DND-41 (cell line): ENCODE measurements at regions not wholly inside any gene's neighbourhood (a gene's known extent, or its start where the extent isn't known, plus 50 kb on each side); places are given as distances from the start of the nearest gene placed in this dataset.

ENCODE experiments used
- ATAC-seq: fragments of 200-7000 bp; cut with Tn5 transposase; 3 replicates; pipeline ENCODE4 v1.9.1; 2021; ENCODE audit warnings: low read depth; ENCODE audit not compliant: insufficient read depth
- DNase-seq: peaks from one replicate; pipeline ENCODE4 v3.0.0-alpha.2; 2020
- H2AFZ ChIP-seq: 2 replicates; pipeline ENCODE4 v1.6.0; 2012; ENCODE audit warnings: low read depth, low read length
- H3K27ac ChIP-seq: 2 replicates; pipeline ENCODE4 v1.5.1; 2012; ENCODE audit warnings: low read length, inconsistent platforms
- H3K27me3 ChIP-seq: fragments of 200-600 bp; sonication (generic); 2 replicates; pipeline ENCODE4 v1.6.0; 2012; ENCODE audit warnings: low read length, mild to moderate bottlenecking, inconsistent platforms; ENCODE audit not compliant: insufficient read depth, poor library complexity
- H3K36me3 ChIP-seq: 2 replicates; pipeline ENCODE4 v1.5.1; 2012; ENCODE audit warnings: low read length, inconsistent platforms; ENCODE audit not compliant: insufficient read depth
- H3K4me1 ChIP-seq: 2 replicates; pipeline ENCODE4 v1.5.1; 2012; ENCODE audit warnings: mild to moderate bottlenecking, low read length; ENCODE audit not compliant: insufficient read depth
- H3K4me2 ChIP-seq: 2 replicates; pipeline ENCODE4 v1.6.0; 2012; ENCODE audit warnings: mild to moderate bottlenecking, moderate library complexity, low read length, inconsistent platforms; ENCODE audit not compliant: insufficient read depth
- H3K4me3 ChIP-seq, 2 experiments: fragments of 200-600 bp in 1 of 2; shearing (Covaris generic) in 1 of 2; 2 replicates each; pipeline ENCODE4 v1.5.1; 2012 to 2016; ENCODE audit warnings: inconsistent platforms in 2 of 2, low read length in 2 of 2, mild to moderate bottlenecking in 2 of 2, low read depth in 1 of 2, moderate library complexity in 1 of 2
- H3K79me2 ChIP-seq: 2 replicates; pipeline ENCODE4 v1.6.0; 2012; ENCODE audit warnings: low read length, inconsistent platforms; ENCODE audit not compliant: insufficient read depth
- H3K9ac ChIP-seq: 2 replicates; pipeline ENCODE4 v1.6.0; 2012; ENCODE audit warnings: low read depth, mild to moderate bottlenecking, inconsistent platforms, low read length, moderate library complexity
- H3K9me3 ChIP-seq: 2 replicates; pipeline ENCODE4 v1.5.1; 2012; ENCODE audit warnings: low read length, moderate library complexity, mild to moderate bottlenecking, inconsistent platforms; ENCODE audit not compliant: insufficient read depth, severe bottlenecking
- H4K20me1 ChIP-seq: 2 replicates; pipeline ENCODE4 v1.6.0; 2012; ENCODE audit warnings: low read length; ENCODE audit not compliant: insufficient read depth
- CTCF ChIP-seq: IDR thresholded peaks from 2 replicates; pipeline ENCODE4 v1.5.1; 2012; ENCODE audit warnings: borderline replicate concordance, low read length, moderate library complexity, mild to moderate bottlenecking; ENCODE audit not compliant: poor library complexity, severe bottlenecking; ENCODE audit errors: extremely low read depth
- EZH2 ChIP-seq: IDR thresholded peaks from 3 replicates; pipeline ENCODE4 v1.6.1; 2012; ENCODE audit warnings: borderline replicate concordance, low read depth, mild to moderate bottlenecking, moderate library complexity, low read length, inconsistent platforms; ENCODE audit not compliant: severe bottlenecking

GRCh38 chr22:48511781-48512327, 1315.8 kb downstream of the BRD1 start:
- Histone ChIP-seq H3K9ac (no peak overlapping the region), H3K4me2 (no peak overlapping the region), H2AFZ (no peak overlapping the region), H3K4me1 (no peaks in the 10 kb centered on the region), H4K20me1 (no peaks in the 10 kb centered on the region), H3K9me3 (no peaks in the 10 kb centered on the region), H3K27me3 (no peaks in the 10 kb centered on the region), H3K27ac (no peak overlapping the region), H3K79me2 (no peaks in the 10 kb centered on the region), H3K4me3 (no peak overlapping the region), H3K36me3 (no peaks in the 10 kb centered on the region)
- no peak for TF ChIP-seq CTCF
- TF ChIP-seq EZH2: no peak
- ATAC-seq (no peak), DNase-seq (no peak)

- Histone ChIP-seq H3K27me3 (no peaks in the 10 kb centered on the region), H3K36me3 (no peaks in the 10 kb centered on the region), H3K4me2 (no peak overlapping the region), H3K4me1 (no peaks in the 10 kb centered on the region), H2AFZ (no peak overlapping the region), H4K20me1 (no peaks in the 10 kb centered on the region), H3K9ac (no peak overlapping the region), H3K79me2 (no peaks in the 10 kb centered on the region), H3K4me3 (no peak overlapping the region), H3K27ac (no peak overlapping the region), H3K9me3 (no peaks in the 10 kb centered on the region)
- no peak for DNase-seq
- TF ChIP-seq EZH2 (no peak), CTCF (no peak)
- ATAC-seq: no peak
Measured at GRCh38 chr22:48511211-48511610, 1316.5 kb downstream of the BRD1 start.

DNA sequence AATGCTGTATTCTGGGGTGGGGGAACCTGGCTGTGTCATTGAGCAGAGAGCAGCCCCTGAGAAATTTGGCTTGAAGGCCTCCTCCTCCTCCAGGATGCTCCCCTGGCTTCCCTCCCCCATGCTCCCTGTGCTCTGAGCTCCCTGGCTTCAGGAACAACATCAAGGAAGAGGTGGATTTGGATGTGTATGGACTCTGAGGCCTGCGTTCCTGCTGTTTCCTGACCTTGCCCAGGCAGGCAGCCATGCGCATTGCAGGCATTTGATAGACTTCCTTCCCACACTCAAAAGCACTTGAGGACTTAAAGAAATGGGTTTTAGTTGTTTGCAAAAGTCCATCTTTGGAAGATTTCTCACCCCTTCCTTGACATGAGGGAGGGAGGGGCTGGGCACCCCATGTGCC, 1317.1 kb downstream of the BRD1 start:
- no peak for ATAC-seq
- no peaks in the 10 kb centered on the region for H3K36me3 ChIP-seq
- H3K79me2 ChIP-seq: no peaks in the 10 kb centered on the region

More for the DNA sequence above, 1317.1 kb downstream of the BRD1 start:
- no peaks in the 10 kb centered on the region for H3K9me3 ChIP-seq
- H2AFZ ChIP-seq: no peak overlapping the region
- H4K20me1 ChIP-seq: no peaks in the 10 kb centered on the region
- H3K4me1 ChIP-seq: no peaks in the 10 kb centered on the region
- TF ChIP-seq CTCF: no peak
- no peak overlapping the region for H3K27ac ChIP-seq
- no peak overlapping the region for H3K4me3 ChIP-seq
- no peaks in the 10 kb centered on the region for H3K27me3 ChIP-seq
- H3K9ac ChIP-seq: no peak overlapping the region
- H3K4me2 ChIP-seq: no peak overlapping the region
- no peak for DNase-seq
